K562 (cell line): ENCODE measurements at regions not wholly inside any gene's neighbourhood (a gene's known extent, or its start where the extent isn't known, plus 50 kb on each side); places are given as distances from the start of the nearest gene placed in this dataset.

Experiments
- ATF6 ChIP-seq: sonication (generic); formaldehyde crosslinking; IDR thresholded peaks from 2 replicates; pipeline ENCODE4 v1.4.0; 2020; ENCODE audit warnings: mild to moderate bottlenecking, missing genetic modification reagents
- HCFC1 ChIP-seq: IDR thresholded peaks from 2 replicates; pipeline ENCODE4 v1.6.1; 2012; ENCODE audit warnings: low read depth, low read length, improper control_type of control experiment
- IRF9 ChIP-seq: fragments of 450-650 bp; IDR thresholded peaks from 2 replicates; pipeline ENCODE4 v1.6.1; 2016; ENCODE audit warnings: missing biosample characterization, missing genetic modification characterization
- SMARCE1 ChIP-seq: fragments of 450-650 bp; IDR thresholded peaks from 2 replicates; pipeline ENCODE4 v1.7.1; 2016; ENCODE audit warnings: mild to moderate bottlenecking
- ZEB2 ChIP-seq: fragments of 450-650 bp; IDR thresholded peaks from 2 replicates; pipeline ENCODE4 v1.6.1; 2016
- ZNF592 ChIP-seq: fragments of 450-650 bp; IDR thresholded peaks from 2 replicates; pipeline ENCODE4 v1.6.1; 2017; ENCODE audit warnings: antibody characterized with exemption, mild to moderate bottlenecking

- no peak for TF ChIP-seq ATF6 (CRISPR knock-in tag)
- TF ChIP-seq IRF9 (tag), result no peak
- TF ChIP-seq ZEB2, result no peak
- TF ChIP-seq ZNF592, result no peak
- no peak for TF ChIP-seq SMARCE1
- TF ChIP-seq HCFC1, result no peak
These were observed 262.2 kb downstream of the IRX2 start (continued) for GRCh38 chr5:2489306-2489705.
